Common myeloid progenitor, CD34-positive (primary cell): ENCODE measurements at regions not wholly inside any gene's neighbourhood (a gene's known extent, or its start where the extent isn't known, plus 50 kb on each side); places are given as distances from the start of the nearest gene placed in this dataset.

Experiments
- CTCF ChIA-PET: fragments of 350-600 bp; sonication (Branson Sonifier 250); formaldehyde crosslinking; loops from one replicate; lab custom pipeline; 2021; ENCODE audit warnings: antibody characterized with exemption; lab: Charles Lee
- POLR2A ChIA-PET: fragments of 350-600 bp; sonication (Branson Sonifier 250); formaldehyde crosslinking; loops from one replicate; lab custom pipeline; 2021; ENCODE audit warnings: antibody characterized with exemption; lab: Charles Lee
- DNase-seq, 3 donors: peaks; one replicate each; pipeline versions ENCODE4 v3.0.0 to v3.0.0-alpha.2; 2013
- H3K27ac ChIP-seq, 2 experiments: 1 replicate in 1 of 2; 2 replicates in 1 of 2; pipeline ENCODE4 v1.7.0; 2013; ENCODE audit warnings: inconsistent platforms in 2 of 2, low read length in 2 of 2, mild to moderate bottlenecking in 2 of 2, low read depth in 1 of 2, moderate library complexity in 1 of 2; ENCODE audit not compliant: severe bottlenecking in 2 of 2, insufficient read depth in 1 of 2, poor library complexity in 1 of 2
- H3K27me3 ChIP-seq, 5 experiments: replicated peaks in 2 of 5; 1 replicate in 3 of 5; 2 replicates in 2 of 5; pipeline versions ENCODE4 v1.6.1 to v1.7.0; 2013; ENCODE audit warnings: low read length in 4 of 5, mild to moderate bottlenecking in 2 of 5, moderate library complexity in 2 of 5, inconsistent platforms in 1 of 5; ENCODE audit not compliant: insufficient read depth in 5 of 5, control insufficient read depth in 4 of 5
- H3K36me3 ChIP-seq, 4 experiments: 1 replicate in 2 of 4; 2 replicates in 2 of 4; pipeline versions ENCODE4 v1.6.1 to v1.7.0; 2013; ENCODE audit warnings: low read length in 3 of 4, control low read depth in 1 of 4, mild to moderate bottlenecking in 1 of 4; ENCODE audit not compliant: control insufficient read depth in 4 of 4, insufficient read depth in 4 of 4
- H3K4me1 ChIP-seq, 4 experiments: 1 replicate in 3 of 4; 2 replicates in 1 of 4; pipeline versions ENCODE4 v1.6.1 to v1.7.1; 2013; ENCODE audit warnings: low read length in 3 of 4, mild to moderate bottlenecking in 3 of 4, control low read depth in 1 of 4, inconsistent platforms in 1 of 4, moderate library complexity in 1 of 4; ENCODE audit not compliant: control insufficient read depth in 4 of 4, insufficient read depth in 4 of 4; ENCODE audit errors: control extremely low read depth in 1 of 4
- H3K4me3 ChIP-seq, 7 experiments: 1 replicate in 4 of 7; 2 replicates in 3 of 7; pipeline versions ENCODE4 v1.5.1 to v1.7.0; 2013; ENCODE audit warnings: mild to moderate bottlenecking in 7 of 7, low read length in 6 of 7, moderate library complexity in 6 of 7, inconsistent platforms in 2 of 7, low read depth in 2 of 7, control low read depth in 1 of 7; ENCODE audit not compliant: insufficient read depth in 4 of 7, control insufficient read depth in 1 of 7; ENCODE audit errors: extremely low read depth in 1 of 7
- H3K9me3 ChIP-seq, 5 experiments: 1 replicate in 4 of 5; 2 replicates in 1 of 5; pipeline versions ENCODE4 v1.6.1 to v1.7.1; 2013; ENCODE audit warnings: low read length in 4 of 5, mild to moderate bottlenecking in 2 of 5, inconsistent platforms in 1 of 5, low read depth in 1 of 5, moderate library complexity in 1 of 5; ENCODE audit not compliant: control insufficient read depth in 4 of 5, insufficient read depth in 2 of 5; ENCODE audit errors: control extremely low read depth in 1 of 5
- WGBS: methylation state at CpG from one replicate; pipeline ENCODE4 v1.1.5; 2013; ENCODE audit not compliant: insufficient coverage; 5-methylcytosine and 5-hydroxymethylcytosine counted together

DNA sequence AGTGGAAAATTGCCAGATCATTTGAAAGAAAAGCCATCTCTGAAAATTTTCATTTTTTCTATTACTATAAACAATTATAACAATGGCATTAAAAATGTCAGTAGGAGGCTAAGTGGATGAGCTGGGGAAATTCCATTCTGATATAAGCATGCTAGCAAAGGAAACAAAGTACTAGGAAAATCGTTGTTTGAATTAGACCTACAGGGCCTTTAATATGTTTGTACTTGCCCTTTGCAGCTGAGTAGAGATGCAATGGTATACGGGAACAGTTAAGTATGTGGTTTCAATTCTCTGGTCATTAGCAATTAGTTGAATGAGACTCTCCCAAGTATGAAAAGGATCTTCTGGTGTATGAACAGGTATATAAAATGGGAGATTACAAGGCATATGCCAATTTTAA is 452.2 kb downstream of the PCDH11X start:
- ChIA-PET CTCF (interaction anchor here (1.0 kb wide), 1 partner anchor 1307 kb away, joined by 3 read pairs; no protein-coding TSS in a partner anchor), POLR2A (no interaction called here)
- H3K4me3 ChIP-seq = no peak overlapping the region
- WGBS = 89% methylated on average over 2 of the region's 2 CpGs
- no peaks in the 10 kb centered on the region for H3K36me3 ChIP-seq
- no peaks in the 10 kb centered on the region for H3K9me3 ChIP-seq
- no peak overlapping the region for H3K27ac ChIP-seq
- H3K4me1 ChIP-seq = no peaks in the 10 kb centered on the region
- no peaks in the 10 kb centered on the region for H3K27me3 ChIP-seq
- DNase-seq = no peak

GRCh38 chrX:92232182-92232581 is 453.0 kb downstream of the PCDH11X start:
- H3K27me3 ChIP-seq = no peaks in the 10 kb centered on the region
- H3K9me3 ChIP-seq = no peaks in the 10 kb centered on the region
- no peak overlapping the region for H3K4me3 ChIP-seq
- CTCF ChIA-PET = no interaction called here
- H3K36me3 ChIP-seq = no peaks in the 10 kb centered on the region
- H3K27ac ChIP-seq = no peak overlapping the region
- no peaks in the 10 kb centered on the region for H3K4me1 ChIP-seq
- POLR2A ChIA-PET = no interaction called here
- WGBS = no CpG with 5 or more reads among the region's 3 CpGs
- peak in 1 of 3 donors; percentile 0 for DNase-seq

DNA sequence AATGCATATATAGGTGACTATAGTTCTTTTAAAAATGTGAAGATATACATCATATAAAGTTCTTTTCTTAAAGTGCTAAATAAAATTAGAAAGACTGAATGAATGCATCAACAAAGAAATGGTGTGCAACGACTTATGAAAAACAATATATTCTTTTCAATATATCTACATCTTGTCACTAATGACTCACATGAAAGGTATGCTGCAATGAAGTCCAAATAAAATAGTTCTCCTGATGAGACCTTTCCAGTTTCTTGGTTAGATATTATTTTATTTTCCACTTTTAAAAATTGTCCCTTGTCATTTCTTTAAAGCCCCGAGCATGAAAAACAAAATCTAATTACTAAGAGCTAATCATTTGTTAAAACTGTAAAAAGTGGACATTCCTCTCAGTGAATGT is 462.1 kb downstream of the PCDH11X start:
- Histone ChIP-seq H3K4me3 (no peak overlapping the region), H3K9me3 (no peaks in the 10 kb centered on the region), H3K27ac (no peak overlapping the region), H3K36me3 (no peaks in the 10 kb centered on the region), H3K4me1 (no peaks in the 10 kb centered on the region), H3K27me3 (no peaks in the 10 kb centered on the region)
- no peak for DNase-seq
- no CpG with 5 or more reads among the region's 2 CpGs for WGBS
- ChIA-PET POLR2A (no interaction called here), CTCF (no interaction called here)

GRCh38 chrX:92247076-92247475 is 467.9 kb downstream of the PCDH11X start:
- H3K4me1 ChIP-seq = no peaks in the 10 kb centered on the region
- H3K27ac ChIP-seq = no peak overlapping the region
- WGBS = 100% methylated on average over 1 of the region's 2 CpGs
- H3K36me3 ChIP-seq = no peaks in the 10 kb centered on the region
- POLR2A ChIA-PET = no interaction called here
- no peak for DNase-seq
- no peaks in the 10 kb centered on the region for H3K9me3 ChIP-seq
- CTCF ChIA-PET = no interaction called here
- H3K27me3 ChIP-seq = no peaks in the 10 kb centered on the region
- no peak overlapping the region for H3K4me3 ChIP-seq

GRCh38 chrX:92249125-92249524 is 469.9 kb downstream of the PCDH11X start:
- H3K36me3 ChIP-seq = no peaks in the 10 kb centered on the region
- no peak overlapping the region for H3K4me3 ChIP-seq
- DNase-seq = no peak
- H3K27me3 ChIP-seq = no peaks in the 10 kb centered on the region
- no peak overlapping the region for H3K27ac ChIP-seq
- no peaks in the 10 kb centered on the region for H3K9me3 ChIP-seq
- no CpG with 5 or more reads among the region's 2 CpGs for WGBS
- ChIA-PET CTCF (no interaction called here), POLR2A (no interaction called here)
- no peaks in the 10 kb centered on the region for H3K4me1 ChIP-seq

DNA sequence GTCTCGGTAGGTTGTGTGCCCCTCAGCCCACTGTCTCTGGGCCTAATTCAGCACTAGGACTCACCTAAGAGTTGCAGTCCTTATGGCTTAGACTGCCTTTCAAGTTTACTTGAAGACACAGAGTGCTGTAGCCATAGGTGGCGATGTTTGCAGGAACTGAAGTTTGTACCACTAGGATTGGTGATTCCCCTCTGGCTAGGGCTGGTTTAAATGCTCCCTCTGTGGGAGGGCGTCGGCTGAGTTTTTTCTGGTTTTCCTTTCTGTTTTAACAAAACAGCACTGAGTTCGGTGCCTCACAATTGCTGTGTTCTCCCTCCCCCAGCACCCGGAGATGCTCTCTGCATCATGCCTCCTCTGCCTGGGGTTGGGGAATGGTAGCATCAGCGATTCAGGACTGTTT is 480.9 kb downstream of the PCDH11X start:
- Histone ChIP-seq H3K27me3 (no peaks in the 10 kb centered on the region), H3K27ac (no peak overlapping the region), H3K9me3 (peaks cover 0 to 8% (median 3%) of the 10 kb centered on the region in 5 experiments), H3K4me1 (no peaks in the 10 kb centered on the region), H3K4me3 (no peak overlapping the region), H3K36me3 (no peaks in the 10 kb centered on the region)
- CTCF ChIA-PET = no interaction called here
- no peak for DNase-seq
- POLR2A ChIA-PET = no interaction called here
- 97% methylated on average over 6 of the region's 7 CpGs for WGBS

DNA sequence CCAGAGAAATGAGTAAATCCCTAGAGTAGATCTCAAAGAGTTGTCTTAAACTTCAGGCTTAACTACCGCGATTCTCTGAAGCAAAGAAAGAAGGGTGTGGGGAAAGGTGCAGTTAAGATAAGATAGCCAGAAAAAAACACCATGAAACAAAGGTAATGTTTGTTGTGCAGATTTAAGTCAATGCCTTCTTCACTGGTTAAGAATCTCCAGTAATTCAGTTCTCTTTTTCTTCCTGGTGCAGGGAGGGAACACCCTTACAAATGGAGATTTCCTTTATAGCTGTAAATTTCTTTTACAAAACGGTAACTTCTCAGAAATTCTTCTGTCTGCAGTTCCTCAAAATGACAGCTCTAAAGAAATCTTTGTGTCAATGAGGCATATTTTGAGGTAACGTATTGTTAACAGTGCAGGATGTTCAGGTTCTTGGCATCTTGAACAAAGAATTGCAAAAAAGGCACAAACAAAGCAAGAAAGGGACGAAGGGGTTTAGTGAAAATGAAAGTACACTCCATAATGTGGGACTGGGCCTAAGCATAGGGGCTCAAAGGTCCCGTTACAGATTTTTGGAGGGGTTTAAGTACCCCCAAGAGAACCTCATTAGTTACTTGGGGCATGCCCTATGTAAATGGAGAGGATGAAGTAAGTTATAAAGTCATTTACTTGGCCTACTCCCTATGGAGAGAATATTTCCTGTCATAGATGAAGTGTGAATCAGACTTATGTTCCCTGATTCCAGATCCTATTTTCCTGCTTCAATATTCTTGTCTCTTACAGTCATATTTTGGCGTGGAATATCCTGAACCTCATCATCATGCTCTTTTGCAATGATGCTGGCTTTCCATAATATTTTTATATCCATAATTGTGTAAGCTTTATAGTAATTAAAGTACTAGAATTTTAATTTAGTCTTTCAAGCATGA is 492.0 kb downstream of the PCDH11X start:
- peak overlapping the region in 1 of 7 experiments; percentile 28 for H3K4me3 ChIP-seq
- H3K27me3 ChIP-seq = no peaks in the 10 kb centered on the region
- no peaks in the 10 kb centered on the region for H3K9me3 ChIP-seq
- H3K4me1 ChIP-seq = no peaks in the 10 kb centered on the region
- no peak overlapping the region for H3K27ac ChIP-seq
- WGBS = 37% methylated on average over 4 of the region's 7 CpGs
- ChIA-PET POLR2A (no interaction called here), CTCF (no interaction called here)
- DNase-seq = no peak
- H3K36me3 ChIP-seq = no peaks in the 10 kb centered on the region
